Stimulated activated CD4-positive, alpha-beta T cell treated with anti-CD3 and anti-CD28 coated beads, Interleukin-15, amount 100 ng/mL, for 48 hours (primary cell): ENCODE measurements at regions not wholly inside any gene's neighbourhood (a gene's known extent, or its start where the extent isn't known, plus 50 kb on each side); places are given as distances from the start of the nearest gene placed in this dataset.

Experiments used
- DNase-seq, 2 donors: peaks; one replicate each; pipeline ENCODE4 v3.0.0-alpha.2; 2020; ENCODE audit warnings: low read depth in 2 of 2

DNA sequence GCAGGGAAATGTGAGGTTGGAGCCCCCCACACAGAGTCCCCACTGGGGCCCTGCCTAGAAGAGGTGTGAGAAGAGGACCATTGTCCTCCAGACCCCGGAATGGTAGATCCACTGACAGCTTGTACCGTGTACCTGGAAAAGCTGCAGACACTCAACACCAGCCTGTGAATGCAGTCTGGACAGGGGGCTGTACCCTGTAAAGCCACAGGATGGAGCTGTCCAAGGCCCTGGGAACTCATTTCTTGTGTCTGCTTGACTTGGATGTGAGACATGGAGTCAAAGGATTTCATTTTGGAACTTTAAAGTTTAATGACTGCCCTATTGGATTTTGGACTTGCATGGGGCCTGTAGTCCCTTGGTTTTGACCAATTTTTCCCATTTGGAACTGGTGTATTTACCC, 535.0 kb upstream of the MEF2C start:
- no peak for DNase-seq

- DNase-seq = no peak
Measured at GRCh38 chr5:89417515-89417914, 534.5 kb upstream of the MEF2C start.

- no peak for DNase-seq
Measured at GRCh38 chr5:89411891-89412290, 528.9 kb upstream of the MEF2C start.

DNA sequence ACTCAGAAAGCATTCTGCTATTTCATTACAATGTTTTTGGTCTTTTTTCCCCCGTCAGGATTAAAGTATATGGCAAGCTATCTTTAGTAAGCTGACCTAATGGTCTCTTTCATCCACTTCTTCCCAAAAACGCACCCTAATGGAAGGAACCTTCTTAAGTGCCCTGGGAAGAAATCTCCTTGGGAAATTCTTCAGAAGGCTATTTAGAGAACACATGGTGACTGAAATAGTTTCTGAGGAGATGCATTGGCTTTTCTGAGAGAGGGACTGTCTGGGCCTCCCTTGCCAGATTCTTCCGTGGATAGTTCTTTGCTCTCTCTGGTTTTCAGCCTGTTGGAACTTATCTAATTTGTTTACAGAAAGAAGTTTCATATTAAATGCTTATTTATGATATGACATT, 524.1 kb upstream of the MEF2C start:
- DNase-seq = no peak

DNA sequence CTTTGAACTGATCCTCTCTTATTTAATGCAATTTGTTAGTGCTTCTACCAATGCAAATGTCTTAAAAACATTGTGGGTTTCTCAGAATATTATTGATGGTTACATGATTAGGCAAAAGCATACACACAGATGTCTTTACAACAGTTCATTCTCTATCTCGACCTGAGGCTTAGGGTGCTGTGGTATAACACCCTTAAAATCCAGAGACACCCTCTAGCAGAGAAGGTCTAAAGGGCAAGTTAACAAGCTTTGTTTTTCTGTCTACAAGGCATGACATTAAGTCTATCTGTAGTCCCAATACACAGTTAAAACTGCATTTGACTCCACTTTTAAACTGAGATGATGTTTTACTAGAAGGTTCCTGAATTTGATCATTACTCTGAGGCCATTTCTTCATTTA, 518.7 kb upstream of the MEF2C start:
- DNase-seq = no peak

DNA sequence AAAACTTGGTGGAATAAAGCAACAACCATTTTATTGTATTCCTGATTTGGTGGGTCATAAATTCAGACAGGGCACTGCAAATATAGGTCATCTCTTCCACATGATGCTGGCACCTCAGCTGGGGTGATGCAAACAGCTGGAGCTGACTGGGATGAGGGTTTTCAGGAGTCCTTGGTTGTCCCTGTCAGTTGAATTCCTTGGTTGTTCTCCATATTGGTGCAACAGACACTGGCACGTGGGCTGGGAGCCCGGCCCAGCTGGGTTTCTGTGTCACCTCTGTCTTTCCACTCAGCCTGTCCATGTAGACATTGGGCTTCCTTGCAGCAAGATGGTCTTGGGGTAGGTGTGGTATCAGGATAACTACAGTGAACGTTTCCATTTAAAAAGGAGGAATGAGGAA, 518.0 kb upstream of the MEF2C start:
- DNase-seq = no peak

DNA sequence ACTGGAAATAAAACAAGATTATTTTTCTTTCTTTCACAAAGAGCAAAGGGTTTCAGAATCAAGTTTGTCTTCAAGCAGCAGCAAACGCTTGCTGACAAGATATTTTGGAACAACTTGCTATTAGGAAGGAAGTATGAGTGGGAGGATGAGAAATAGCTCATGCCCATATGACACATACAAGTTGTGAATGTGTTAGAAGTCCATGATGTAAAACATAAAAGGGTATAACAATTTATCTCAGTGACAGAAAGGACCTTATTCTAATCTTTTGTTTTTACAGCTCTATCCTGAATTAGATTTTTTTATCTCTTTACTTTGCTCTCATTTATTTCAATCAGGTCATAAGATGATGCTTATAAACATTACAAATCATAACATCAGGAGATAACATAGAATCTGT, 516.6 kb upstream of the MEF2C start:
- no peak for DNase-seq

GRCh38 chr5:89397096-89397495, 514.1 kb upstream of the MEF2C start:
- no peak for DNase-seq

DNA sequence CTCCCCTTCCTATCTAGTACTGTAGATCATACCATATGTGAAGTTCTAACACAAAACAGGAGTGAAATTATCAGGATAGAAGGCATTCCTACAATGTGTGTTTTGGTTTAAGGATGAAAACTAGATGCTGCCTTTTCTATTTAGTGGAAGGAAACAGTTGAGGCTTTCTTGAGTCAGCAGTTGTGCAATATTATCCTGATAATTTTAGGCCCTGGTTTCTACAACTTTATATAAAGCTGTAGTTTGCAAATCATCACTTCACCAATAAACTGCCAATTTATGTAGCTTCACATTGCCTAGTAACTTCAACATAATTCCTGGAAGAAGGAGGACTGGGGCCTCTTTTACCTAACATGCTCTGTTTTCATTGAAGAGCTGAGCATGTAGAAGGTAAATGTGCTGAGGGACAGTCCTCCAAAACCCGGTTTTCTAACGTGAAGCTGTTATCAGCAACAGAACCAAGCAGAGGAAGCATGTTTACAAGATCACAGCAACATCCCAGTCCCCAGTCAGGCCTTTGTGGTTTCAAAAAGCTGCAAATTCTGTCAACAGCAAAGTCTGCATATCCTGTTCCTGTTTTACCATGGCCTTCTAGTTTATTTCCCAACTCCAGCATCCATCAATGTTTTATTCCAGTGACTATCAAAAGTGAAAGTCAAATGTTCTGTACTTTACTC, 513.4 kb upstream of the MEF2C start:
- DNase-seq = no peak

GRCh38 chr5:89395111-89395510, 512.1 kb upstream of the MEF2C start:
- DNase-seq = no peak

GRCh38 chr5:89388872-89389271, 505.9 kb upstream of the MEF2C start:
- no peak for DNase-seq

GRCh38 chr5:89384391-89384790, 501.4 kb upstream of the MEF2C start:
- DNase-seq = no peak

- DNase-seq = no peak
Measured at GRCh38 chr5:89380635-89381034, 497.7 kb upstream of the MEF2C start.

GRCh38 chr5:89377767-89378455, 494.9 kb upstream of the MEF2C start:
- no peak for DNase-seq

GRCh38 chr5:89374818-89375521, 492.0 kb upstream of the MEF2C start:
- no peak for DNase-seq

GRCh38 chr5:89374144-89374784, 491.3 kb upstream of the MEF2C start:
- no peak for DNase-seq

DNA sequence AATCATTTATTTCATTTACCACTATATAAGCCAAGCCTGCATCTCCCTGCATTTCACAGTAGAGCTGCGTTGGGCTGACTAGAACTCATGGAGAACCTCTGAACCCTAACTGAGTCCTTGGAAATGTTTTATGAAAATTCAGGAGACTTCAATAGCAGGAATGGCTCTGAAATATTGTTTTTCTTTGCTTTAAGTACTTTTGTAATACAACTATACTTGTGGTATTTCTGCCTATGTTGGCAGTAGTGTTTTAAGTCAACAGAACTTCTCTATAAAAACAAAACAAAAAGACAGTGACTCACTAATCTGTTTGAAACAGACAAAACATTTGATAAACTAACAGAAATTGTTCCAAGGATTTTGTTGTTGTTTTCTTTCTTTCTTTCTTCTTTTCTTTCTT, 489.2 kb upstream of the MEF2C start:
- no peak for DNase-seq

GRCh38 chr5:89371646-89372045, 488.7 kb upstream of the MEF2C start:
- DNase-seq = no peak

DNA sequence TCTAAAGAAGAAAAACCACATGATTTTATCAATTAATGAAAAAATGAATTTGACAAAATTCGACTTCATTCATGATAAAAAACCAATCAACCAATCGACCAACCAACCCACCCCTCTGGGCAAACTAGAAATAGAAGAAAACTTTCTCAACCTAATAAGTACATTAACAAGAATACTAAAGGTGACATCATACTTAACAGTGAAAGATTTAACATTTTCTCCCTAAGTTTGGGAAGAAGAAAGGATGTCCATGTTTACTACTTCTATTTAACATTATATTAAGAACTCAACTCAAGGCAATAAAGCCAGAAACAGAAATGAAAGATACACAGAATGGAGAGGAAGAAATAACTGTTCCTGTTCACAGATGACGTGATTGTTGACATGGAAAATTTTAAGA, 476.1 kb upstream of the MEF2C start:
- DNase-seq = no peak

DNA sequence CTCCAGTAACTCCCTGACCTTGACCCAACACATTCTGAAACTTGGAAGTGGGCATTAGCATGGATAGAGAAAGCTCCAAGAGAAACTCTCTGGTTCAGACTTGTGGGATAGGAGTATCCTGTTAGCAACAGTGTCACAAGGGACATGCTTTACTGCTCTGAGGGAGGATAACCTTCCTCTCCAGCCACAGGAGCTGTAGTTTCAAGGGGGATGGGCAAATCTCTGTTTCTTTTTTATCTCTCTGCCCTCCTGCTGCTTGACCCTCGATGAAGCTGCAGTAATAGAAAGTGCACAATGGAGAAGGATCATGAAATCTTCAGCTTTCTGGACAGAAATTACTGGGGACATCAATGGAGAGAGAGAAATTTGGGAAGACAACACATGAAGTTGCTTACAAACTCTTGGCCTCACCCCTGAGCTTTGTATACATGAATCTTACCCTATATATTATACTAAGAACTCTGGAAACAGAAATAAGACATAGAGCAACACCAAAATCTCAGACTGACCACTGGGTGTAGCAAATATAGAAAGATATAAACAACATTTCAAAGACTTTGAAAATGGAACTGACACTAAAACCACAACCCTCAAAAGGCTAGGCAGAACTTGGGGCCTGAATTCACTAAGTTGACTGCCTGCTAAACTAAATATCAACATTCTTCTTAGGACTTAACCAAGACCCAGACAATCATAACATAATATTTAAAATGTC, 471.0 kb upstream of the MEF2C start:
- no peak for DNase-seq

- no peak for DNase-seq
Measured at GRCh38 chr5:89351975-89352374, 469.0 kb upstream of the MEF2C start.

DNA sequence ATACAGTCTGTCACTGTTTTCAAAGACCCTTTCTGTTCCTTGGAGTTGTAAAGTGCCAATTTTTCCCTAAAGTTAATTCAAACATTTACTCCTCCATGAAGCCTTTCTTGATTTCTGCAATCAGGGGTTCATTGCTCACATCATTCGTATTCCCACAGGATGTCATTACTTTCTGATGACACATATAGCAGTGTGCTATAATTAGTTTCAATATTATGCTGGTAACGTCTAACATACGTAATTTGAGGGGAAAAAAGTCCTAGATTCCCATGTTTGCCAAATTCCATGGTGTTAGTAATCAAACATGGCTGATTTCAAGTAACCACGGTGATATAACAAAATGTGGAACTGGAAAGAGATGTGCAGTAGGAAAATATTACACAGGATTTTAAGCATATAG, 468.2 kb upstream of the MEF2C start:
- DNase-seq = no peak
